GM19351 (cell line): ENCODE measurements at regions not wholly inside any gene's neighbourhood (a gene's known extent, or its start where the extent isn't known, plus 50 kb on each side); places are given as distances from the start of the nearest gene placed in this dataset.
"Not testable (repeated sequence)": the region's sequence is repeated elsewhere in the genome, so short reads cannot be mapped to it uniquely, and the experiment has no call there.

ENCODE experiments used
- ATAC-seq: cut with Tn5 transposase; IDR thresholded peaks from one replicate; pipeline ENCODE4 v1.9.1; 2021; ENCODE audit warnings: mild to moderate bottlenecking, moderate library complexity; ENCODE audit not compliant: unreplicated experiment

DNA sequence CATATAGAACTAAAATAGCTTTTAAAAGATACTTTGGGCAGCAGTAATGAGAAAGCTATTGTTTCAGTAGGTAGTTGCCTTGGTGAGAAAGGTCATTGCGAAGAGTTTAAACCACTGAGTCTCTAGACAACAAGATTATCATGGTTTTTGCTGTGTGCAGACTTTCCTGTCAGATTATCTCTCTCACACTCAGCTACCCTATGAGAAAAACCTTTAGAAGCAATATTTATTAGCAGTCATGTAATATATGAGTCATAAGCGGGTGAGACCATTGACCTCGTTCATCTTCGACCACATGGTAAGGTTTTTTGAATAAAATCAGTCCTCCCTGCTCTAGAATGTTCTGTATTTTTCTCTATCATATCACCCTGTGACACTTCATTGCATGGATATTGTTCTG, 59.9 kb downstream of the GPR65 start:
- no peak for ATAC-seq

DNA sequence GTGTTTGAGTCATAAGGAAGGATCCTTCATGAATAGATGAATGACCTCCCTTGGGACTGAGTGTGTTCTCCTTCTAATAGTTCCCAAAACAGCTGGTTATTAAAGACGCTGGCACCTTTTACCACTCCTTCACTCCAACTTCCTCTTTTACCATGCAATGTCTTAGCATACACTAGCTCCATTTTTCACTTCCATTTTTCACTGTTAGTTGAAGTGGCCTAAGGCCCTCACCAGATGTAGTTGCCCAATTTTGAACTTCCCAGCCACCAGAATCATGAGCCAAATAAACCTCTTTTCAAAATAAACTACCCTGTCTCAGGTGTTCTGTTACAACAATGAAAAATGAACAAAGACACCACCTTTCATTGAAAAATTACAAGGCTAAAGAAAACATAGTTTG, 64.7 kb downstream of the GPR65 start:
- ATAC-seq, result no peak

GRCh38 chr14:88075269-88075981, 70.5 kb downstream of the GPR65 start:
- ATAC-seq, result peak; percentile 78

DNA sequence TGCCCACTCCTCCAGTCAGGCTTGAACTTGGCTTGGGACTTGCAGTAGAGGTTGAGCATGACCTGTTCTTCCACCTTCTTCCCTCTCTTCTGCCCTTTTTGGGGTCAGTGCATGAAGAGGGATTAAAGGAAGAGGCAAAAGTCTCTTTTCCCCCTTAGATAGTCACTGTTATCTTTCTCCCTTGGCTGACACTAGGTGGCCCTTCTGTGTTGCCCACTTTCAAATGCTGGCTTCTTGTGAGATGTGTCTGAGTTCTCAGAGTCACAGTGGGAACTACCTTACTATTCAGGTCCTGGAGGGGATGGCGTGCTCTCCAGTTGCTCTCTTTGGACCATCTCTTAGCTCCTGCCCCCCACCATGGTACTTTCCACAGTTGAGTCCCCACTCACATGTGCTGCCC, 73.6 kb downstream of the GPR65 start:
- ATAC-seq, result no peak

GRCh38 chr14:88079624-88080023, 74.7 kb downstream of the GPR65 start:
- ATAC-seq, result no peak

- no peak for ATAC-seq
Observed at GRCh38 chr14:88085736-88086135, 80.8 kb downstream of the GPR65 start.

DNA sequence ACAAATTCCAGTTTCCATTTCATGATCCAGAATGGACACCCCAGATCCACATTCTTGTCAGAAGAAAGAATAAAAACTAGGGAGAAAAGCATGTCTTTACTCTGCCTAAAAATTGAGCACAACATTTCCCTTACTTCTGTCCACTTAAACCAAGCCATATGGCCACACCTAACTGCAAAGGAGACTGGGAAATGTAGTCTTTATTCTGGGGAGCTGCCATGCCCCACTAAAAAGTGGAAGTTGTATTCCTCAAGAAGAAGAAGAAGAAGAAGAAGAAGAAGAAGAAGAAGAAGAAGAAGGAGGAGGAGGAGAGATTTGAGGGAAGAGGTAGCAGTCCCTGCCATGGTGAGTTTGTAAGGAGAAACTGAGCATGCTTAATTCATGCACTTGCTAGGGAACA, 84.5 kb downstream of the GPR65 start:
- no peak for ATAC-seq

DNA sequence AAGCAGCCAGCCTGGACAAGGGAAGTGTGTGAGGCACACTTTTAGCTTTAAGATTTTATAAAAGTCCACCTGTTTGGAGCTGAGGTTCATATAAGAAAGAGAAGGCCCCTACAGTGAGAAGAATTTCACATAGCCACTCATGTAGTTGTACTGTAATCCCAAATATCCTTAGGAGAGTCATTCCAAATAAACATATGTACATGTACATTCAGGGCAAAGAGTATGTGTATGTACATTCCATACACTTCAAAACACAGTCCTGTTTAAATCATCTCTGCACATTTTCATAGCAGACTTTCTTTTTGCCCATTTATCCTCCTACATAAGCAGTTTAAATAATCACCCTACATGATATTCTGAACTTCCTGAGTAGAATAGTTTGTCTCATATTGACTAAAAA, 87.6 kb downstream of the GPR65 start:
- ATAC-seq, result no peak

DNA sequence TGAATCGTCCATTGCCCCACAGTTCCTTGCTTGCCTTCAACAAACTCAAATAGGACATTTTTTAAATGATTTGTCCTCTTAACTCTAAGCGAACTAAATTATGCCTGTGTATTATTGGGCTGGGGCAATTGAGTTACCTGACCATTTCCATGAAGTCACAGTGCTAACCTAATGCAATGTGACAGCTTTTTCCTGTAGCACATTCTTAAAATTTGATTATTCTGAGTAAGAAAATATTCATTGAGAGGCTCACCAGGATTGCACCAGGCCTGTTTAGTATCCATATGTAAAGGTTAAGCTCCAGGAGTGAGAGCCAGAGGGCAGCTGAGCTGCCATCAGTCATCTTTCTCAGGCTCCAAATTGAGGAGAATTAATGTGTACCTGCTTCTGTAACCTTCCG, 90.9 kb downstream of the GPR65 start:
- no peak for ATAC-seq

- no peak for ATAC-seq
Observed at GRCh38 chr14:88098163-88098562, 93.2 kb downstream of the GPR65 start.

- no peak for ATAC-seq
Observed at GRCh38 chr14:88104710-88105109, 99.8 kb downstream of the GPR65 start.

GRCh38 chr14:88106377-88106776, 101.4 kb downstream of the GPR65 start:
- ATAC-seq, result no peak

- not testable (repeated sequence) for ATAC-seq
Observed at GRCh38 chr14:88127669-88128068, 122.7 kb downstream of the GPR65 start.

DNA sequence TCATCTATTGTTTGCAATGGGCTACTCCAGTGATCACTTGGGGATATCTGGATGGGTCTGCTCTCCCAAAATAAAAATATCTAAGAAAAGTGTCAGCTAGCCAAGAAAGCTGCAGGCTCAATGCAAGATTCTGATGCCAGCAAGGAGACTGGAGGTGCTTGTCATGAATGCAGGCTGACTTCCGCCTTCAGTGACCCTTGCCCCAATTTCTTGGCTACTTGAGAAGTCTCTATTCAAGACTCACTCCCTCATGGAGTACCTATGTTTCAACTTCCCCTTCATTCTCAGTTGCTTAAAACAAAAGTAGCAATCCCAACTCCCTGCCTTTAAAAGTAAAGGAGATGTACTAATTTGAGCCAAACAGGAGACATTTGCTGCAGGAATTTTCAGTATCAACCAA, 123.9 kb downstream of the GPR65 start:
- no peak for ATAC-seq

DNA sequence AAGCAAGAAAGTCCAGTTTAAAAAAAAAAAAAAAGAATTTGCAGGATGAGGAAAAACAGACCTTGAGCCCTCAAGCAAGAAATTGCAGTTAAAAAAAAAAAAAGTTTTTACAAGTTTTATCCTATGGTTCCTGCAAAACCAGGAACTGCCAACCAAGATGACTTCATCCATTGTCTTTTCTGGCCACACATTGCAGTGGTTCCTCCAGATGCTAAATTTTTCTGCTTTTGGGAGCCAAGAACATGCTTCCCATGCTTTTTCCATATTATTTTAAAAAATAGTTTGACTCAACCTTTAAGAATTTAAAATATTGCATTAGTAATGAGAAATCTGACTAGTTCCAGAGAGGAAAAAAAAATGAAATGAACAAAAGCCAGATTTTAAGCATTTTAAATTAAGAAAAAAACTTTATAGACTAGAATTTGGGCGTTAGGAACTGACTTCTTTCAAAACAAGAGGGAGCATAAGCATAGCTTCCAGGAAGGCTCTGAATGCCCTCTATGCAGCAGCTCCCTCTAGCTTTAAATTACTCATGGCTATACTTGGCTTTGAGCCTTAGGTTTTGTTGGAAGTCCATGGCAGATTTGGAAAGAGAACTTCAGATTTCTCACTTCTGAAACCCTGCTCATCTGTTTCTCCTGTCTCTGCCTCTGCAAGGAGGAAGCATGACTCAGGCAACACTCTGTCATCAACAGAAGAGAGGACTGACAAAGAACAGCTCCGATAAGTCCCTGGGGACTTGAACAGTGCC, 124.5 kb downstream of the GPR65 start:
- peak; percentile 91 for ATAC-seq

- peak; percentile 58 for ATAC-seq
Observed at GRCh38 chr14:88130057-88130432, 125.1 kb downstream of the GPR65 start.
